Glutamatergic neuron (in vitro differentiated cells): ENCODE measurements at regions not wholly inside any gene's neighbourhood (a gene's known extent, or its start where the extent isn't known, plus 50 kb on each side); places are given as distances from the start of the nearest gene placed in this dataset.
"Not testable (repeated sequence)": the region's sequence is repeated elsewhere in the genome, so short reads cannot be mapped to it uniquely, and the experiment has no call there.

ENCODE experiments used
- DNase-seq: peaks from one replicate; pipeline ENCODE4 v3.0.0; 2022
- H3K27ac Mint-ChIP-seq: one replicate; pipeline ENCODE4 v1.8.0; 2020; ENCODE audit warnings: mild to moderate bottlenecking, mixed read lengths, inconsistent platforms; ENCODE audit not compliant: unreplicated experiment
- H3K27me3 Mint-ChIP-seq: one replicate; pipeline ENCODE4 v1.8.0; 2020; ENCODE audit warnings: mild to moderate bottlenecking, moderate library complexity, mixed read lengths, inconsistent platforms; ENCODE audit not compliant: unreplicated experiment
- H3K36me3 Mint-ChIP-seq: one replicate; pipeline ENCODE4 v1.8.0; 2020; ENCODE audit warnings: mild to moderate bottlenecking, mixed read lengths, inconsistent platforms; ENCODE audit not compliant: unreplicated experiment
- H3K4me1 Mint-ChIP-seq: one replicate; pipeline ENCODE4 v1.8.0; 2020; ENCODE audit warnings: mild to moderate bottlenecking, low read depth, mixed read lengths, inconsistent platforms; ENCODE audit not compliant: unreplicated experiment
- H3K4me3 Mint-ChIP-seq: one replicate; pipeline ENCODE4 v1.8.0; 2020; ENCODE audit warnings: mild to moderate bottlenecking, mixed read lengths, inconsistent platforms; ENCODE audit not compliant: unreplicated experiment
- H3K9me3 Mint-ChIP-seq: one replicate; pipeline ENCODE4 v1.8.0; 2020; ENCODE audit warnings: mild to moderate bottlenecking, moderate library complexity, mixed read lengths, inconsistent platforms; ENCODE audit not compliant: unreplicated experiment
- CTCF ChIP-seq: fragments of 200-600 bp; sonication (generic); IDR thresholded peaks from one replicate; pipeline ENCODE4 v1.5.0; 2021; ENCODE audit not compliant: partially characterized antibody, unreplicated experiment

- H3K27ac Mint-ChIP-seq: no peak overlapping the region
- no peak for DNase-seq
- peaks cover 22% of the 10 kb centered on the region for H3K36me3 Mint-ChIP-seq
- peaks cover 13% of the 10 kb centered on the region for H3K4me1 Mint-ChIP-seq
- H3K9me3 Mint-ChIP-seq: peaks cover 16% of the 10 kb centered on the region
- peaks cover 9% of the 10 kb centered on the region for H3K27me3 Mint-ChIP-seq
- H3K4me3 Mint-ChIP-seq: no peak overlapping the region
- no peak for TF ChIP-seq CTCF
These were observed 179.1 kb upstream of the E2F8 start for GRCh38 chr11:19419808-19420207.

GRCh38 chr11:19419021-19419750 is 178.4 kb upstream of the E2F8 start:
- H3K27ac Mint-ChIP-seq: no peak overlapping the region
- H3K4me3 Mint-ChIP-seq: no peak overlapping the region
- peaks cover 9% of the 10 kb centered on the region for H3K27me3 Mint-ChIP-seq
- DNase-seq: no peak
- peaks cover 13% of the 10 kb centered on the region for H3K4me1 Mint-ChIP-seq
- peaks cover 28% of the 10 kb centered on the region for H3K36me3 Mint-ChIP-seq
- H3K9me3 Mint-ChIP-seq: peaks cover 18% of the 10 kb centered on the region
- no peak for TF ChIP-seq CTCF

- no peak overlapping the region for H3K4me3 Mint-ChIP-seq
- peaks cover 18% of the 10 kb centered on the region for H3K9me3 Mint-ChIP-seq
- no peak overlapping the region for H3K27ac Mint-ChIP-seq
- peaks cover 31% of the 10 kb centered on the region for H3K36me3 Mint-ChIP-seq
- TF ChIP-seq CTCF: no peak
- H3K4me1 Mint-ChIP-seq: peaks cover 13% of the 10 kb centered on the region
- peaks cover 9% of the 10 kb centered on the region for H3K27me3 Mint-ChIP-seq
- no peak for DNase-seq
These were observed 177.5 kb upstream of the E2F8 start for GRCh38 chr11:19418221-19418620.

- not testable (repeated sequence) for DNase-seq, H3K27me3 Mint-ChIP-seq, H3K4me3 Mint-ChIP-seq, H3K27ac Mint-ChIP-seq
- Mint-ChIP-seq H3K9me3 (peaks cover 20% of the 10 kb centered on the region), H3K4me1 (peaks cover 27% of the 10 kb centered on the region), H3K36me3 (peaks cover 17% of the 10 kb centered on the region)
These were observed 171.3 kb upstream of the E2F8 start for GRCh38 chr11:19412070-19412469.

GRCh38 chr11:19410032-19410431 is 169.3 kb upstream of the E2F8 start:
- peaks cover 39% of the 10 kb centered on the region for H3K4me1 Mint-ChIP-seq
- H3K36me3 Mint-ChIP-seq: peaks cover 8% of the 10 kb centered on the region
- TF ChIP-seq CTCF: no peak
- no peak for DNase-seq
- H3K9me3 Mint-ChIP-seq: peaks cover 19% of the 10 kb centered on the region
- H3K27ac Mint-ChIP-seq: no peak overlapping the region
- H3K27me3 Mint-ChIP-seq: peaks cover 2% of the 10 kb centered on the region
- peak overlapping the region; percentile 21 for H3K4me3 Mint-ChIP-seq
